Endothelial cell of umbilical vein (primary cell): ENCODE measurements at regions not wholly inside any gene's neighbourhood (a gene's known extent, or its start where the extent isn't known, plus 50 kb on each side); places are given as distances from the start of the nearest gene placed in this dataset.

Experiments used
- BruUV-seq: library from RNA; stranded (reverse); fragments of 400-500 nt; replicated peaks from 2 replicates; lab custom pipeline; 2021; lab: Mats Ljungman, UMichigan
- CTCF ChIA-PET: fragments of 300-600, 350-600 bp; sonication (Branson Sonifier 250); formaldehyde crosslinking; loops from one replicate; lab custom pipeline; 2021; ENCODE audit warnings: antibody characterized with exemption, inconsistent platforms; lab: Charles Lee
- POLR2A ChIA-PET: fragments of 300-600, 350-600 bp; sonication (Branson Sonifier 250); formaldehyde crosslinking; loops from one replicate; lab custom pipeline; 2021; ENCODE audit warnings: antibody characterized with exemption, inconsistent platforms; lab: Charles Lee
- DNase-seq: peaks from one replicate; pipeline ENCODE4 v3.0.0-alpha.2; 2011; ENCODE audit warnings: low read depth, low spot score
- FAIRE-seq: peaks from 2 replicates; lab custom pipeline; 2011; peaks lifted over from hg19 to GRCh38; lab: Jason Lieb, UNC
- H2AFZ ChIP-seq: 2 replicates; pipeline ENCODE4 v1.6.0; 2012; ENCODE audit warnings: low read depth, low read length, control low read depth, inconsistent platforms
- H3K27ac ChIP-seq: 2 replicates; pipeline ENCODE4 v1.5.1; 2011; ENCODE audit warnings: low read depth, mild to moderate bottlenecking, control low read depth, low read length, moderate library complexity; ENCODE audit not compliant: insufficient read depth
- H3K27me3 ChIP-seq, 2 experiments: 2 replicates each; pipeline versions ENCODE4 v1.6.0 to v1.6.1; 2011; ENCODE audit warnings: low read length in 2 of 2, mixed read lengths in 1 of 2; ENCODE audit not compliant: control insufficient read depth in 2 of 2, insufficient read depth in 2 of 2
- H3K36me3 ChIP-seq, 2 experiments: 2 replicates in 1 of 2; 3 replicates in 1 of 2; pipeline ENCODE4 v1.5.1; 2011; ENCODE audit warnings: low read length in 2 of 2, mild to moderate bottlenecking in 1 of 2, moderate library complexity in 1 of 2; ENCODE audit not compliant: control insufficient read depth in 2 of 2, insufficient read depth in 2 of 2; ENCODE audit errors: extremely low read depth in 1 of 2
- H3K4me1 ChIP-seq: 3 replicates; pipeline ENCODE4 v1.5.1; 2011; ENCODE audit warnings: mild to moderate bottlenecking, low read length; ENCODE audit not compliant: control insufficient read depth, insufficient read depth; ENCODE audit errors: extremely low read depth
- H3K4me2 ChIP-seq: 2 replicates; pipeline ENCODE4 v1.6.1; 2011; ENCODE audit warnings: low read length, control low read depth, mixed read lengths; ENCODE audit not compliant: insufficient read depth
- H3K4me3 ChIP-seq, 3 experiments: fragments of 200-600 bp in 1 of 3; sonication (generic), shearing (Covaris generic) in 1 of 3; replicated peaks in 1 of 3; 2 replicates each; pipeline ENCODE4 v1.5.1; 2011 to 2016; ENCODE audit warnings: control low read depth in 3 of 3, low read length in 3 of 3, mild to moderate bottlenecking in 2 of 3, inconsistent platforms in 1 of 3, low read depth in 1 of 3, moderate library complexity in 1 of 3; ENCODE audit not compliant: insufficient read depth in 1 of 3
- H3K79me2 ChIP-seq: 2 replicates; pipeline ENCODE4 v1.6.0; 2012; ENCODE audit warnings: low read length, inconsistent platforms; ENCODE audit not compliant: control insufficient read depth, insufficient read depth
- H3K9ac ChIP-seq: replicated peaks from 2 replicates; pipeline ENCODE3; 2011; ENCODE audit warnings: low read length, control low read depth; ENCODE audit not compliant: insufficient read depth; ENCODE audit errors: extremely low read depth
- H3K9me1 ChIP-seq: replicated peaks from 3 replicates; pipeline ENCODE4 v1.6.0; 2011; ENCODE audit warnings: mild to moderate bottlenecking, low read length; ENCODE audit not compliant: control insufficient read depth, insufficient read depth; ENCODE audit errors: extremely low read depth
- H3K9me3 ChIP-seq: replicated peaks from 2 replicates; pipeline ENCODE4 v1.5.1; 2012; ENCODE audit warnings: low read length, inconsistent platforms; ENCODE audit not compliant: control insufficient read depth, insufficient read depth
- H4K20me1 ChIP-seq: replicated peaks from 2 replicates; pipeline ENCODE3; 2011; ENCODE audit warnings: mild to moderate bottlenecking, low read length; ENCODE audit not compliant: control insufficient read depth, insufficient read depth; ENCODE audit errors: extremely low read depth
- EZH2 ChIP-seq: IDR thresholded peaks from 2 replicates; pipeline ENCODE4 v1.6.1; 2012; ENCODE audit warnings: borderline replicate concordance, low read depth, mild to moderate bottlenecking, moderate library complexity, low read length, inconsistent platforms; ENCODE audit not compliant: severe bottlenecking
- FOS ChIP-seq: IDR thresholded peaks from 2 replicates; pipeline ENCODE4 v1.6.1; 2011; ENCODE audit warnings: mild to moderate bottlenecking, low read length, moderate library complexity, borderline replicate concordance; ENCODE audit not compliant: insufficient read depth
- GATA2 ChIP-seq: IDR thresholded peaks from 2 replicates; pipeline ENCODE4 v1.7.0; 2011; ENCODE audit warnings: low read depth, mild to moderate bottlenecking, moderate library complexity, mixed read lengths, low read length; ENCODE audit not compliant: insufficient read length, insufficient read depth
- JUN ChIP-seq: IDR thresholded peaks from 2 replicates; pipeline ENCODE4 v1.6.1; 2011; ENCODE audit warnings: borderline replicate concordance, low read depth; ENCODE audit not compliant: insufficient read length, insufficient read depth
- MAX ChIP-seq: IDR thresholded peaks from 2 replicates; pipeline ENCODE4 v1.6.1; 2011; ENCODE audit not compliant: insufficient read depth, insufficient read length
- MYC ChIP-seq: IDR thresholded peaks from one replicate; pipeline ENCODE4 v1.6.1; 2011; ENCODE audit warnings: mild to moderate bottlenecking, low read depth, low read length
- POLR2A ChIP-seq: IDR thresholded peaks from 2 replicates; pipeline ENCODE4 v1.6.1; 2012; ENCODE audit warnings: low read depth, mild to moderate bottlenecking, control low read depth, low read length
- POLR2AphosphoS5 ChIP-seq: IDR thresholded peaks from 2 replicates; pipeline ENCODE4 v1.6.1; 2012; ENCODE audit warnings: low read depth, mild to moderate bottlenecking, control low read depth, low read length, moderate library complexity; ENCODE audit not compliant: insufficient read depth
- dilution Hi-C: fragments of 300-500 bp; cut with MboI; formaldehyde crosslinking; loops from one replicate; pipeline ENCODE4 v1.15.0; 2019; ENCODE audit warnings: low sequenced_read_pairs; ENCODE audit not compliant: extremely low pct_ligation_motif_present
- intact Hi-C: fragments of 100-400 bp; cut with micrococcal nuclease; formaldehyde crosslinking; loops from one replicate; pipeline ENCODE4 v1.10.0; 2022
- TF ChIP-seq, protein P1 (sequence below), 2 donors: IDR thresholded peaks; 1 replicate in 1 of 2; 2 replicates in 1 of 2; pipeline ENCODE4 v1.5.1; 2011; ENCODE audit warnings: low read length in 2 of 2, mild to moderate bottlenecking in 2 of 2, moderate library complexity in 2 of 2, control low read depth in 1 of 2, inconsistent platforms in 1 of 2, low read depth in 1 of 2; ENCODE audit not compliant: insufficient read depth in 1 of 2; ENCODE audit errors: extremely low read depth in 1 of 2

DNA sequence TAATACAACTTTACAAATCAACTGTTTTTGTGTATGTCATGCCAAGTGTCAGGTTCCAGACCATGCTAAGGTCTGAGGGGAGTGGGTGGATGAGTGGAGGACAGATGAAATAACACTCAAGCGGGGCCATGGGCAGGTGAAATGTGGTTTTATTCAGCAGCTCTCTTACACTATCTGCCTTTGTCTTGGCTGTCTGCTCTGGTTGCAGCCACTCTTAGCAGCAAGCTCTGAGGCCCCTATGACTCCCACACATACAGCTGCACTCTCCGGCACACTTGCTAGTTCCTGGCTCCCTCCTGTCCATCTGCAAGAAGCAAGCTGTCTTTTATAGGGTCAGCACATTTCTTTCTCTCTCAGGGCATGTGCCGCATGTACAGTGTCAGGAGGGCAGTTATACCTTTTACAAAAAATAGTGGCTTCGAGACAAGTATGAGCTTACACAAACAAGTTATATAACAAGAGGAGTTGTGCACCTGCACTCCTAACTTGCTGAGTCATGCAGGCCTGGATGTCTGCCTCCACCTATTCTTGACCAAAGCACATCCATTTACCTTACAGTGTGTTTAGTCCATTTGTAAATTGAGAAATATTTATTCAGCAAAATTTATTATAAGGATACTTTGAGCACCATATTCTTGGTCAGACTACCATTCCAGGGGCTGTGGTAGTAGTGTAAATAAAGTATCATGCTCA, 683.7 kb upstream of the CBLB start:
- dilution Hi-C loops = no loop called here
- FAIRE-seq = no peak
- no peaks in the 10 kb centered on the region for H3K4me1 ChIP-seq
- no peak overlapping the region for H3K27ac ChIP-seq
- H3K36me3 ChIP-seq = no peaks in the 10 kb centered on the region
- H3K9me1 ChIP-seq = no peaks in the 10 kb centered on the region
- no TSS peak for BruUV-seq
- intact Hi-C loops = no loop called here
- no peak overlapping the region for H3K9ac ChIP-seq
- DNase-seq = no peak
- H3K79me2 ChIP-seq = no peaks in the 10 kb centered on the region
- H4K20me1 ChIP-seq = no peaks in the 10 kb centered on the region
- no peak overlapping the region for H2AFZ ChIP-seq
- no peak overlapping the region for H3K4me3 ChIP-seq
- ChIA-PET POLR2A (no interaction called here), CTCF (no interaction called here)
- H3K9me3 ChIP-seq = no peaks in the 10 kb centered on the region
- H3K4me2 ChIP-seq = no peak overlapping the region
- no peak for TF ChIP-seq MAX
- no peak for TF ChIP-seq EZH2
- TF ChIP-seq JUN = no peak
- no peak for TF ChIP-seq MYC
- TF ChIP-seq POLR2A = no peak
- TF ChIP-seq GATA2 = no peak
- TF ChIP-seq, protein P1, sequence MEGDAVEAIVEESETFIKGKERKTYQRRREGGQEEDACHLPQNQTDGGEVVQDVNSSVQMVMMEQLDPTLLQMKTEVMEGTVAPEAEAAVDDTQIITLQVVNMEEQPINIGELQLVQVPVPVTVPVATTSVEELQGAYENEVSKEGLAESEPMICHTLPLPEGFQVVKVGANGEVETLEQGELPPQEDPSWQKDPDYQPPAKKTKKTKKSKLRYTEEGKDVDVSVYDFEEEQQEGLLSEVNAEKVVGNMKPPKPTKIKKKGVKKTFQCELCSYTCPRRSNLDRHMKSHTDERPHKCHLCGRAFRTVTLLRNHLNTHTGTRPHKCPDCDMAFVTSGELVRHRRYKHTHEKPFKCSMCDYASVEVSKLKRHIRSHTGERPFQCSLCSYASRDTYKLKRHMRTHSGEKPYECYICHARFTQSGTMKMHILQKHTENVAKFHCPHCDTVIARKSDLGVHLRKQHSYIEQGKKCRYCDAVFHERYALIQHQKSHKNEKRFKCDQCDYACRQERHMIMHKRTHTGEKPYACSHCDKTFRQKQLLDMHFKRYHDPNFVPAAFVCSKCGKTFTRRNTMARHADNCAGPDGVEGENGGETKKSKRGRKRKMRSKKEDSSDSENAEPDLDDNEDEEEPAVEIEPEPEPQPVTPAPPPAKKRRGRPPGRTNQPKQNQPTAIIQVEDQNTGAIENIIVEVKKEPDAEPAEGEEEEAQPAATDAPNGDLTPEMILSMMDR (IDR thresholded peaks at IDR 0.05; ENCODE audit: extremely low read depth in 1 of 2, insufficient read depth in 1 of 2, low read depth in 1 of 2, low read length in 2 of 2) = no peak
- TF ChIP-seq POLR2AphosphoS5 = no peak
- no peak for TF ChIP-seq FOS
- H3K27me3 ChIP-seq = no peaks in the 10 kb centered on the region
